HG03025 (cell line): ENCODE measurements at regions not wholly inside any gene's neighbourhood (a gene's known extent, or its start where the extent isn't known, plus 50 kb on each side); places are given as distances from the start of the nearest gene placed in this dataset.
"Not testable (repeated sequence)": the region's sequence is repeated elsewhere in the genome, so short reads cannot be mapped to it uniquely, and the experiment has no call there.

Source experiments
- ATAC-seq: cut with Tn5 transposase; IDR thresholded peaks from one replicate; pipeline ENCODE4 v1.9.1; 2021; ENCODE audit warnings: mild to moderate bottlenecking, moderate library complexity; ENCODE audit not compliant: unreplicated experiment, low FRiP score

DNA sequence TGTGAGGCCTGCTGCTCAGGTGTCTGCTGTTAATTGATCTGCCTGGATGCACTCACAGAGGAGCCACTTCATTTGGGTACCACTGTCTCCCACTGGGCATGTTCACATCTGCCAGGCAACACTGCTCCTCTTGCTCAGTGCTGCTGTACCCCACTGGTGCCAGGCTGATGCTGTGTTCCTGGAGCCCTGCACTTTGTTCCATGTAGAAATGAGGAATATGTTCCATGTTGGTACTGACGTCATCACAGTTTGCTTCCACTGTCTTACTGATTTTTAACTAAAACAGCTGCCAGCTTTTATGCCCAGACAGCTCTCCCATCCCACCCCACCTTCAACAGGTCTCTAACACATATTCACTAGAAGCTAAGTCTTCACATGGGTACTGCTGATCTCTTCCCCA lies 355.7 kb downstream of the LRRC70 start:
- no peak for ATAC-seq

DNA sequence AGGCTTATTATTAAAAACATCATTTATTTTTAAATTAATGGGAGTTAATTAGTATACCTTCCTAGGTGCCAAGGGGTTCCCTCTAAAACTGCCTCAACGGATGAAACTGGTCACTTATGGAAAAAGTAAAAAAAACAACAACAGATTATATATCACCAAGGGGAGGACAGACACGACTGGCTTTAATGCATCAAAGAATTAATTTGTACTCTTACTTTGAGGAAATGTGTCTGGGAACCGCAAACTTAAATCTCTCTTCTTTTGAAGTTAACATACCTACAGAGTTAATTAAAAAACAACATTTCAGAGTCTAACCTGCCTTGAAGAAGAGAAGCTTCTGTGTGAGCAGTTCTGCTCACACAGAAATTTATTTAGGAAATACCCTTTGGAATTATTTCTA lies 354.6 kb downstream of the LRRC70 start:
- ATAC-seq, result no peak

DNA sequence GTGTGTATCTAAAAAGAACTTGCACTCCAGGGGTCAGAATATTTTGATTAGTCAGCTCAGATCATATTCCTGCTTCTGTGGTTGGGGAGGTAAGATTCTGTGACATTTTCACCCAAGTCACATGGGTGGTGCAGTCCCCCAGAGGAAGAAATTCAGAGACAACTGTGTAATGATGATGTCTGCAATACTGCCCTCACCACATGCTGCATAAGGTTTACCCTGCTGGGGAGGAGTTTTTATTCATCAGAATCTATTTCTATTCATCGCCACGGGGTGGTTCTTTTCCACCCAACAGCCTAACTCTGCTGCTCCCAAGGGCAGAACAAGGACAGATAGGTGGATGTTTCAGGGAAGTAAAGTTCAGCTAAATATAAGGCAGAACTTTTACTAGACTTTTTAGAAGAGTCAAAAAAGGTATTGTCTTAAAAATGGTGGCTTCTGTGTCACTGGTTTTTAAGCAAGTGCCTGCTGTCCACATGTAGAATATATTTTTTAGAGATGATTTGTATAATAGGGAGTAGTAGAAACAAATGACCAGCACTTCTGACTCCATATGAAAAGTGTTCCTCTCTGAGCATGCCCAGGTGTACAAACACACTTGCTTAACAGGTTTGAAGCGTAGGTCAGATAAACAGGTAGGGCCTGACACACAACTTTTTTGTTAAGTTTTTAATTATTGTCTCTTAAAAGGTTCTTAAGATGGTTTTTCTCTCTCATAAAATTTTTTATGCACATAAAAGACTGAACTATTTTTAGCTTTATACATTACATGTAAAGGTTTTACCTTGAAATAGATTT lies 352.7 kb downstream of the LRRC70 start:
- no peak for ATAC-seq

DNA sequence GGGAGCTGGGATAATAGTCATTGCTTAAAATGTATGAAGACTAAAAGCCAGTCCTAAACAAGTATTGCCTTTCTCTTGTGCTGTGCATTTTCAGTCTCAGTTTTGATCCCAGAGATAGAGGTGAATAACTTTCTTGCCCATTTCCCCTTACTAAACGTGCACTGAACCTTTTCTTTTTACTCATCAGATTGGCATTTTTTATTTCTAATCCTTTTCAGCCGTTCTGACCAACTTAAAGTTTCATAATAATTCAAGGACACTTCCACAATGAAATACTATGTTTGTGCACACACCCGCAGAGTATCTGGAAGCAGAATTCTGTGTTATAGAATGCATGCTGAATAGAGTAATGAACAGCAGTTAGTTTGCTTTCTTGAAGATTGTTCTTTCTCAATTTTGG lies 343.6 kb downstream of the LRRC70 start:
- no peak for ATAC-seq

DNA sequence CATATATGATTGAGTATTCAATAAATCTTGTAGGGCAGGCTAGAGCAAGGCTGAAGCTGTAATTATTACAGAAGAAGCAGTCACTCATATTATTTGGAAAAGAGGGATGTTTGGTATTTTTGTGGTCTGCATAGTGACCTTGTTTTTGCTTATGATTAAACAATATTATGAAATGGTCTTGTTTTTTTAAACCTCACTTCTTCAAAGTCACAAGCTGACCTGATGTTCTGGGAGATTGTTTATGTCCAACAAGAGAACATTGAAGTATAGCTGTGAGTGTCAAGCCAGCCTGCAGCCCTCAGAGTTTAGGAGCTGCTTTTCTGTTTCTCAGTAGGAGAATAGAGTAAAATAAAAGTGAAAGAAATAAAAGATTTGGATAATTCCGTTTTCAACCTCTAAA lies 342.2 kb downstream of the LRRC70 start:
- no peak for ATAC-seq

DNA sequence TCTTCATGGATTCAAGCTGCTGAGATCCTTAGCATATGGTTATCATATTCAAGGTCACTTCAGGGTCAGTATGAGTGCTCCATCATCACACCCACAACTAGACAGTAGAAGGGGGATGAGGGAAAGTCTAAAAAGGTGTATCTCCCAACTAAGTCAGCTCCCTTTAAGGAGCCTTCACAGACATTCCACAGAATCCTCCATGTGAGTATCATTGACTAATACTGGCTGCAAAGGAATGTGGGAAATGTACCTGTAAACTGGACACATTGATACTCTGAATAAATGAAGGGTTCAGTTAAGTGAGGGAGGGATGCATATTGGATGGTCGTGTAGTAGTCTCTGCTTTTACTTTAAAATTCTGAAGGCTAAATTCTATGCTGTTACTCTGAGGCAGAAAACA lies 330.7 kb downstream of the LRRC70 start:
- no peak for ATAC-seq

DNA sequence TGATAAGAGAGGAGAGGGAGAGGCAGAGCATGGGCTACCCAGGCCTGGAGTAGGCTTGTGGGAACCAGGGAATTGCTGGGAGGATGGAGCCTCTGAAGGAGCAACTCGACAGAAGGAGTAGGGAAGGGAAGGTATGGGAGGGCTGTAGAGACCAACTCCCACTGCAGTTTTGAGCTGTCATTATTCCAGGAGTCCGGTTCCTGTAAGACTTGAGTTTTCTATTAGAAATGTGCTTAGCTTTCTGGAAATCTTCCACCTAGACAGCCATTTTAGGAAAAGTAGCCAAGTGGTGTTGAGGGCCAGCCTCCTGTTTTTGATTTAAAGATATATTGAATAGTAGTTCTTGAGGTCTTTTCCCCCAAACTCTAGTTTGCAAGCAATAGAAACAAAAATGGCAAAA lies 323.5 kb downstream of the LRRC70 start:
- ATAC-seq, result no peak

DNA sequence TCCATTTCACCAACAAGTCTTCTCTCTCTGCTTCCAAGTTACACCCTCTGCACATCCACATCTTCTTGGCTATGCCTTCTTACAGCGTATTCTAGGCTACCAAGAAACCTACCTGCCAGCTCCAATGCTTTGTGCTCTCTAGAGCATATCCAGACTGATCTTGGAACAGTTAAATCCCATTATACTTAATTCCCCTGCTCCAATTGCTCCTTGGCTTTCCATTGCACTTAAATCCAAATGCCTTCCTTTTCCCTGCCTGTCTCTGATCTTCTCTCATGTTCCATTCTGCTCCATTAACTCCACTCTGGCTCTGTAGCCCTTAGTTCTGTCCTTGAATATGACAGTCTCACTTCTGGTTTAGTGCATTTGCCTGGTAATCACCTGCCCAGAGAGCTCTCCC lies 322.4 kb downstream of the LRRC70 start:
- no peak for ATAC-seq

DNA sequence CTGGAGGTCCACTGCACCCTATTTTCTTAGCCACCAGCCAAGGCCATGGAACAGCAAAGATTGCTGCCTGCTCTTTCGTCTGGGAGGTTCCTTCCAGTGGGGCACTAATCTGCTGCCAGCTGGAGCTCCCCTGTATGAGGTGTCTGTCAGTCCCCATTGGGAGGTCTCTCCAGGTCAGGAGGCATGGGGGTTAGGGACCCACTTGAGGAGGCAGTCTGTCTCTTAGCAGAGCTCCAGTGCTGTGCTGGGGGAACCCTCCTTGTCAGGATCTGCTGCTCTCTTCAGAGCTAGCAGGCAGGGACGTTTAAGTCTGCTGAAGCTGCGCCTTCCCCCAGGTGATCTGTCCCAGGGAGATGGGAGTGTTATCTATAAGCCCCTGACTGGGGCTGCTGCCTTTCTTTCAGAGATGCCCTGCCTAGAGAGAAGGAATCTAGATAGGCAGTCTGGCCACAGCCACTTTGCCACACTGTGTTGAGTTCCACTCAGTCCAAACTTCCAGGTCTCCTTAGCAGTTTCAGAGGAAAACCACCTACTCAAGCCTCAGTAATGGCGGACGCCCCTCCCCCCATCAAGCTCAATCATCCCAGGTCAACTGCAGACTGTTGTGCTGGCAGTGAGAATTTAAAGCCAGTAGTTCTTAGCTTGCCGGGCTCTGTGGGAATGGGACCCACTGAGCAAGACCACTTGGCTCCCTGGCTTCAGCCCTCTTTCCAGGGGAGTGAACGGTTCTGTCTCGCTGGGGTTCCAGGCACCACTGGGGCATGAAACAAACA lies 317.7 kb downstream of the LRRC70 start:
- ATAC-seq, result no peak

DNA sequence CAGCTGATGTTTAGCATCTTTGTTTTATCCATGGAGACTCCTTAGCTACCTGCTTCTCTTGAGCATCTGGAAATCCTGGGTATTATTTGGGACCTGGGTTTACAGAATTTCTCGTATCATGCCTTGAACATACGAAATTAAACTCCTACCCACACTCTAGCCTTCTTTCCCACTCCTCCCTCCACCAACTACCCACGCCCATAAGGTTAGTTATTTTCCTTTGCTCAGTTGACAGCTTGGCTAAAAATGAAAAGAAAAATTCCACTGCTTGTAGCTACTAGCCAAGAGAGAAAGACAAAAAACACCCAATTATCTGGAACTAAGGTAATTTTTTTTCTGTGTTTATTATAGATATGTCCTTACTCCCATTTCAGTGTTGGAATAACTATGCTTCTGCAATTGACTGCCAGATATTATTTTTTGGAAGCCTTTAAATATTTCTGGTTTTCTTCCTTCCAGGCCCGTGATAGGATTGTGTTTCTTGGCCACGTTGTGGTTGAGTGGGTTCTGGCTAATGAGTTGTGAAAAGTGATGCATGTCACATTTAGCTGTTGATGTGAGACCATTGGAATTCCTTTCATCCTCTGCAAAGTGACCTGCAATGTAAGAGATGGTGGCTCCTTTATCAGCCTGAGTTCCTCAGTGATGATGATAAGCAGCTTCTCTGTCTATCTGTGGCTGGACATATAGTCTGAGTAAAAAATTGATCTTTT lies 308.1 kb downstream of the LRRC70 start:
- no peak for ATAC-seq

DNA sequence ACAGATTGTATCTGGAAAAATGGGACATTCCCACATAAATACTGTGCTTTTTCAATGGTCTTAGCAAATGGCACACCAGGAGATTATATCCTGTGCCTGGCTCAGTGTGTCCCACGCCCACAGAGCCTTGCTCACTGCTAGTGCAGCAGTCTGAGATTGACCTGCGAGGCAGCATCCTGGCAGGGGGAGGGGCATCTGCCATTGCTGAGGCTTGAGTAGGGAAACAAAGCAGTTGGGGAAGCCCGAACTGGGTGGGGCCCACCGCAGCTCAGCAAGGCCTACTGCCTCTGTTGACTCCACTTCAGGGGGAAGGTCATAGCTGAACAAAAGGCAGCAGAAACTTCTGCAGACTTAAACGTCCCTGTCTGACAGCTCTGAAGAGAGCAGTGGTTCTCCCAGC lies 258.7 kb downstream of the LRRC70 start:
- not testable (repeated sequence) for ATAC-seq

DNA sequence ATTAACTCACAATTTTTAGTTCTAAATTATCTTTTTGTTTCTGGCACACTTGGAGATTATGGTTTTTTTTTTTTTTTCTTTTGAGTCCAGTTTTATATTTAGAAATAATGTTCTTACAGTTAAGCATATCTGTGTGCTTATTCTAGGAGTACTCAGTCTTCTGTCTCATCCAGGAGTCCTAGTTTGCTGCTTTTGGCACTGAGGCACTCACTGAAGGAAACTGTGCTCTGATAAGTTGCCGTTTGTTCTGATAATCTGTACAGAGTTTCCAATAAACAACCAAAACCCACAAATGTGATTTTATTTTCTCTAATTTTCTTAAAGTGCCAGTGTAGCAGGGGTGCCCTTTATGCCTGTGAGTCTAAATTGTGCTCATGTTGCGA lies 251.0 kb downstream of the LRRC70 start:
- no peak for ATAC-seq

DNA sequence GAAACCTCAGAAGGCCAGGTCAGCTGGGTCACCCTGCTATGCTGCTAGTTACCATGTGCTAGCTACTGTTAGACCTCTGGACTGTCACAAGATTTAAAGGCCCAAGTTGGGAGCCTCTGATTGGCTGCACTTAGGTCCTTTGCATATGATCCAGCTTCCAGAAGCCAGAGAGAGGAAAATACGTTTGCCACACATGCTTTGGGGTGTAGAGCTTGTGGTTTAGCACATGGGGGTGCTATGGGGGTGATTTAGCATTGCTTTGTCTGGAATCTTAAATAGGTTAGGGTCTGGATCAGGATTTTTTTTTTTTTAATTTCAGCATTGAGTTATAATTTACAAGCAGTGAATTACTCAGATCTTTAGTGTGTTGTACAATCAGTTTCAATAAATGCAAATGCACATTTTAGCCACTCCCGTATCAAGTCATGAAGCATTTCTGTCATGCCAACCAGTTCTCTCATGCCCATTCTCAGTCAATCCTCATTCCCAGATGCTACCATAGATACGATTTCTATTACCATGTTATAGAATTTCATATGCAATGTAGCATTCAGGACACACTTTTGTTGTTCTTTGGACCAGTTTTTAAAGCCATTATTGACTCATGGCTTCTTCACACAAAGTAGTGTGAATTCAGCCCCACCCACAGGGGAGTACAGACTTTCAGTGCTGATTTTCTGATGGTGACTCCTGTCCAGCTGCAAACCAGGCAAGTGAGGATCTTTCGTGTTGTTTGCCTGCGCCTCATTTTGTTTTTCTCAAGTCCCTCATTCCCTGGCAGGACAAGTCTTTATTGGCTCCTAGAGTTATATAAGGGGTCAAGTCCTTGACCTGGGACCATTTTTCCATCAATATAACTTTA lies 250.4 kb downstream of the LRRC70 start:
- ATAC-seq, result no peak

DNA sequence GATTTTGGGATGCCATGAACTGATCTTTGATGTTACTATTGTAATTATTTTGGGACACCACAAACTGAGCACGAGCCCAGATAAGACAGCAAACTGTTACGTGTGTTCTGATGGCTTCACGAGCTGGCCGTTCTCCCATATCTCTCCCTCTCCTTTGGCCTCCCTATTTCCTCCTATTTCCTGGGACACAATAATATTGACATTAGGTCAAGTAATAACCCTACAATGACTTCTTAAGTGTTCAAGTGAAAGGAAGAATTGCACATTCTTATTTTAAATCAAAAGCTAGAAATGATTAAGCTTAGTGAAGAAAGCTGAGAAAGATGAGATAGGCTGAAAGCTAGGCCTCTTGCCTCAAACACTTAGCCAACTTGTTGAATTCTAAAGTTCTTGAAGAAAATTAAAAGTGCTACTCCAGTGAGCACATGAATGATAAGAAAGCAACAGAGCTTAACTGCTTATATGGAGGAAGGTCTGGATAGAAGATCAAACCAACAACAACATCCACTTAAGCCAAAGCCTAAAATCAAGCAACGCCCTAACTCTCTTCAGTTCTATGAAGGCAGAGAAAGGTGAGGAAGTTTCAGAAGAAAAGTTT lies 247.1 kb downstream of the LRRC70 start:
- ATAC-seq, result no peak

DNA sequence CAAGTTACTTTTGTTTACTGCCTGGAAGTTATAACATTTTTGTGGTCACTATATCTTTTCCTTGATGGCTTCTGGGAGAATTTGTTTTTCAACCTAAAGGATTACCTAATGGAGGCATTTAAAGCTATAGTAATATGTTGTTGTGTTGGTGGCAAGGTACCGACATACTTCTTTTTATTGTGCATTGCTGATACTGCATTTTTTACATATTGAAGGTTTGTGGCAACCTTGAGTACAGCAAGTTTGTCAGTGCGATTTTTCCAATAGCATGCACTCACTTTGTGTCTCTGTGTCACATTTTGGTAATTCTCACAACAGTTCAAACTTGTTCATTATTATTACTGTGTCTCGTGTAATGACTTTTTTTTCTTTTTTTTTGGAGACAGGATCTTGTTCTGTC lies 246.3 kb downstream of the LRRC70 start:
- ATAC-seq, result no peak

DNA sequence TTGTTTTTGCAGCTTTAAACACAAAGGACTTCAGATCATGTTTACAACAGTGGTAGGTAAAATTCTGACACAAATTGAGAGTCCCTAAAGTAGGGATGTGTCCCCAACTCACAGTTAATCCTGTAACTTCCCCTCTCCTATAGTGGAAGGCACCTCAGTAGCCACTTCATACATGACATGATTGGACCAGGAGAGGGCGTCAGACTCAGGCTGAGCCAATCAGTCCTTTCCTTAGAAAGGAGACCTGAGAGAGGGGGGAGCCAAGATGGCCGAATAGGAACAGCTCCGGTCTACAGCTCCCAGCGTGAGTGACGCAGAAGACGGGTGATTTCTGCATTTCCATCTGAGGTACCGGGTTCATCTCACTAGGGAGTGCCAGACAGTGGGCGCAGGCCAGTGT lies 238.4 kb downstream of the LRRC70 start:
- ATAC-seq, result not testable (repeated sequence)

DNA sequence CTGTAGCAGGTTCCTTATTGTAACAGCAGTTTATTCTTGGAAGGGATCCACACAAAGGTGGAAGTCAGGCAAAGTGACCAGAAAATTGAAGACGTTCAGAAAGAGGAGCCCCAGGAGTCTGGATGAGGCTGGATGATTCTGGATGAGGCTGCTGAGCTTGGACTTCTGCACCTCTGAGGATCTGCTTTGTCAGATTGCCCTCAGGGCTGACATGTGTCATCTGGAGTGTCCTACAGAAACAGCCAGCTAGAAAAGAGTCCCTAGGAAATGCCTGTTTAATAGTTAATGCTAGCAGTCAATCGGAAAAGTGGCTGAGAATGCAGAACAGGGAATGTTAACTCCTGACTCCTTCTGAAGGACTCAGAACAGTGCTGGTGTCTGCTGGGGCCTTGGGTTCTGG lies 236.4 kb downstream of the LRRC70 start:
- no peak for ATAC-seq

DNA sequence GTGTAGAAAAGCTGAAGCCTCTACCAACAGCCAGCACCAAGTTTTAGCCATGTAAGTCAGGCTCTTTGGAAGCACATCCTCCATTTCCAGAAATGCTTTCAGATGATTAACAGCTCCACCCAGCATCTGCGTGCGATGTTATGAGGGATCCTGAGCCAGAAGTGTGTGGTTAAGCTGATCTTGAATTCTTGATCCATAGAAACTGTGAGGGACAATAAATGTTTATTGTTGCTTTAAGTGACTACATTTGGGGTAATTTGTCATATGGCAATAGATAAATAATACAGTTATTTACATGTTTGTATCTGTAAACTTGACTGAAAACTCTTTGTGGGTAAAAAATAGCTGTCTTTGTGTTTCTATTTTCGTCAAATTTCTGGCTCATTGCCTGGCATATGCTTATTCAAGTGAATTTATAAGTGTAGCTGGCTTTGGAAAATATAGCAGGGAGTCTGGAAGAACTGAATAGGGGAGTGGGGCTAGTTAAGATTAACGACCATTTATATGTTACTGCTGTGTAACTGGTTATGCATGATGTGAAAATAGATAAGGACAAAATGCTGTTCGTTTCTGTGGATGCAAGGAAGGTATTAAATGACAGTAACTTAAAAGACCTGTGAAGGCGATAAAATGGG lies 234.1 kb downstream of the LRRC70 start:
- no peak for ATAC-seq

DNA sequence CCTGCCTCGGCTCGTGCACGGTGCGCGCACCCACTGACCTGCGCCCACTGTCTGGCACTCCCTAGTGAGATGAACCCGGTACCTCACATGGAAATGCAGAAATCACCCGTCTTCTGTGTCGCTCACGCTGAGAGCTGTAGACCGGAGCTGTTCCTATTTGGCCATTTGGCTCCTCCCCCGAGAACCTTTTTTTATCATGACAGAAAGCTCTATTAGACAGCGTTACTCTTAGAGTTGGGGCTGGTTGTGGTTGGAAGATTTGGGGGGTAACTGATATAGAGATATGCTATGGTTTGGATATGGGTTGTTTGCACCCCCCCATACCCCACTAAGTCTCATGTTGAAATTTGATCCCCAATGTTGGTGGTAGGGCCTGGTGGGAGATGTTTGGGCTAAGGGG lies 226.2 kb downstream of the LRRC70 start:
- not testable (repeated sequence) for ATAC-seq

DNA sequence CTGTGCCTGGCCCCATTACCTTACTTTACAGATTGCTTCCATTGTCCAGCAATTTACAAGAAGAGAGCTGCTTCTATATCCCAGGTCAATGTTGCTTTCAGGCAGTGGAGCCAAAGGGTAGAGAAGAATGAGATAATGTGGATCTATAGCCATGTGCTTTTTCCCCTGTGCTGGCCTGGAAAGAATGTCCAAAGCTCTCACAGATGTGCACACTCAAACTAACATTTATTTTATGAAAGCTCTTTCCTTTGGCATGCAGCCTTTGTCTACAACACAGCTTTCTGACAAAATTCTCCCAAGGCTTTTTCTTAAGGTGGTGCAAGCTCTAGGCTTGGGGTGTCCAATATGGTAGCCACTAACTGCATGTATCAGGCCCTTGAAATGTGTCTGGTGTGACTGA lies 217.3 kb downstream of the LRRC70 start:
- no peak for ATAC-seq
